Stimulated activated CD8-positive, alpha-beta memory T cell treated with anti-CD3 and anti-CD28 coated beads, Interleukin-15, amount 100 ng/mL, for 24 hours (primary cell): ENCODE measurements at regions not wholly inside any gene's neighbourhood (a gene's known extent, or its start where the extent isn't known, plus 50 kb on each side); places are given as distances from the start of the nearest gene placed in this dataset.
"Not testable (repeated sequence)": the region's sequence is repeated elsewhere in the genome, so short reads cannot be mapped to it uniquely, and the experiment has no call there.

Source experiments
- DNase-seq: peaks from one replicate; pipeline ENCODE4 v3.0.0-alpha.2; 2020; ENCODE audit warnings: low read depth

DNA sequence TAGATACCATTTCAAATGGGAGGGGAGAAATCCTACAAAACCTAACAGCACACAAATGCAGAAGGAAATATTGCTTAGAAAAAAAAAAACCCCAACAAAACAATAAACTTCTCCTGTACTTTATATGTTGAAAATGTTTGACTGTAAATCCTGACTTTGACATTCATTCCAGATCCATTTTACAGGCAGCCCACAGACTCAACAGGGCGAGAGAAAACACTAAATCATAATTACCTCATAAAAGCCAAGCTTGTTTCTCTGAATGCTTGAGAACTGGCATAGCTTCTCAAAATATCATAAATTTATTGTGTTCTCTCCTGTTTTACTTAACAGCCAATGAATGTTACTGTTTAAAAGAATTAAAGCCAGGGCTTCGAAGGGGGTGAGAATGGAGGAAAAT is 273.2 kb downstream of the CD83 start:
- no peak for DNase-seq

DNA sequence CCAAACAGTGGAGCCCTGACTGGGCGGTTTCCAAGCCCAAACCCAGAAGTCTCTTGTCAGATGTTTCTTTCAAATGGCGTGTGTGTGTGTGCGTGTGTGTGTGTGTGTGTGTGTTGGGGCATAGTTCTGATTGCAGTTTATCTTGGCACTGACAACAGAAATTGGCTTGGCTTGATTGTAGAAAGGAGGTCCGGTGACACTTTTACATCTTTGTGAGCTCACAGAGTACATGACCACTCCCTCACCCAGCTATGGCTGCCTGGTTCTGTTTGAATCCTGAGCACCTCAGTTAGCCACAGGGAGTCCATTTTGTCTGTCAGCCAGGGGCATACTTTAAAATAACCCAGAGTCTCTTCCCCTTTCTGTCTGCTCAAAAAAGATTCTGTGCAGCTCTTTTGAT is 276.3 kb downstream of the CD83 start:
- DNase-seq, result no peak

DNA sequence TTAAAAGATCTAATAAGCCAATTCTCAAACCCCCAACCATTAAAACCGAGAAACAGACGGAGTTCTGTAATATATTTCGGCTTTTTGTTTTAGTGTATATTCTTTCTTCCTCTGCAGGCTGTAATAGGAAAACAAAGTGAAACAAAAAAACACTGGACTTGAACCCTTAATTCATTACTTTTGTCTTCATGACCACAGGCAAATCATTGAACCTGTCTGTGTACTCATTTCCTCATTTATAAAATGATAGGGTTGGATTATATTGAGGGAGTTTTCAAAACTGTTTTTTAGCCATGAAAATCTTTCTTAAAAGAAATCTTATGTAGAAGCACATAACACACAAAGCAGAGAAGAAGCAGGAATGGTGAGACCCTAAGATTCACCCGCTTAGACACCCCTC is 278.8 kb downstream of the CD83 start:
- no peak for DNase-seq

DNA sequence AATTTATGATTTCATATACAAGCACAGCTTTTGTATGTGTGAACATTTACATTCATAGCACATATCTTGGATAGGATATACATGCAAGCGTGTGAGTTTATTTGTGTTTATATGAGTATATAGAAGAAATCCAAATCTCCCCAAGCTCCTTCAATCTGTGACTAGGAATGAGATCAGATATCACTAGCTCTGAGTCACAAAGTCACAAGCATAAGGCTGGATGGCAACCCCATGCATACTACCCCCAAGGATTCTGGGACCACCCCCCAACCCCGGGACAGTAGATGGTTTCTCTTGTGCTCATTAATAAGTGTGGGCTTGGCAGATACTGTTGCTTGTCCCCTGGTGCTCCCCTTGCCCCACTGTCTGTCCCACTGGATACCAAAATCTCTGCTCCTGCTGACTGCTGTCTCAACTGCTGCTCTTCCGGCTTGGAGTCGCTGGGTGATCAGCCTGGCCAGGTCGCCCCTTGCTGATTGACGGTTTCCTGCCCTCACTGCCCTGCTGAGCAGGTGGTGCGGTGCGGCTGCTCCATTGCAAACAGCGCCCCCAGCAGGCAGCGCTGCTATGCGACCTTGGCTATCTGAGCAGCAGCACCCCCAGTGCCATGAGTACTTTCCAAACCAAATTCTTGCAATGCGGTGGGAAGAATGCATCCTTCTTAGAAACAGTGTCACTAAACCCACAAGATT is 279.4 kb downstream of the CD83 start:
- DNase-seq, result no peak

DNA sequence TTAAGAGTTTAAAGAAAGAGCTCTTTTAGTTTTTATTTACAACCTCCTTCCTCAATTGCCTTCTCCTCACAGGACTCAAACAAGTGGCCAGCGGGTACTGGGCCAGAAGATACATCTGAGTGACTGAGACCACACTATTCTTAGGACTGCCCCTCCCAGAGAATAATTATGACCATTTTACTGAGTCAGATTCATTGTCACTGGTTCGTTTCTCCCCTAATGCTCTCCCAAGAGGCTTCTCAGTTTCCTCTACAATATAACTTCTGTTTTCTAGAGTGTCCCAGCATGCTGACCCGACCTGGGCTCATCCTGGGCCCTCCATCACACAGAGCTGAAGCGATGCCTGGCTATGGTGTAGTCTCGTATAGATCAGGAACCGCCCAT is 279.9 kb downstream of the CD83 start:
- no peak for DNase-seq

DNA sequence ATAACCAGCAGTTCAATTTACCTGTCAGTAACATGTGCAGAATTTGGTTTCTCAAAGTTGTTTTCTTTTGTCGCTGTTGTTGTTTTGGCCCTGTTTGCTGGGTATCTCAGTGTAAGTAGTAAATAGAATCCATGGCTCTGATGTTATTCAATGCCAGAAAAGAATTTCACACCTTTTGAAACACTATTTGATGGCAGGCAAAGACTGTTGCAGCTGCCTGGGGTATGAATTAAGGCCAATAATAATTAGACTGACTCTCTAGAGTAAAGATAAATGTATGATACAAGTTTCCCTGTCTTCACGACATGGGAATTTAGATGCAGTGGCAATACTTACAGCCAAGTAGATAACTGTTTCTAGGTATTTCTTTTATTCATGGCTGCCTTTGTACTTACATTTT is 281.4 kb downstream of the CD83 start:
- DNase-seq, result no peak

DNA sequence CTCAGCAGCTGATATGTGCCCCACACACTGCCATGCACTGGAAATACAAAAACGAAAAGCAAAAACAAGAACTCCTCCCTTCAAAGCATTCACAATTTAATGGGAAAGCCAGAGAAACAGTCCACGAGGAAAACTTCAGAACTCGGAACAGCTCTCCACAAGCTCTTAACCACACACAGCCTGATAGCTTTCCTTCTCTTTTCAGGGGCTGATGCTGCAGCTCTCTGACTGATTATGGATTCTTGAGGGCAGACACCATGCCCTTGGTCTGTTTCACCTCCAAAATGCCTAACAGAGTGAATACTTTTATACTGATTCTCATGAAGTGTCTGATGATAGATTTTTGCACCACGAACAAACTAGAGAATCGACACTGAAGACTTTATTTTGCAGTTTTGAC is 282.1 kb downstream of the CD83 start:
- DNase-seq, result no peak

DNA sequence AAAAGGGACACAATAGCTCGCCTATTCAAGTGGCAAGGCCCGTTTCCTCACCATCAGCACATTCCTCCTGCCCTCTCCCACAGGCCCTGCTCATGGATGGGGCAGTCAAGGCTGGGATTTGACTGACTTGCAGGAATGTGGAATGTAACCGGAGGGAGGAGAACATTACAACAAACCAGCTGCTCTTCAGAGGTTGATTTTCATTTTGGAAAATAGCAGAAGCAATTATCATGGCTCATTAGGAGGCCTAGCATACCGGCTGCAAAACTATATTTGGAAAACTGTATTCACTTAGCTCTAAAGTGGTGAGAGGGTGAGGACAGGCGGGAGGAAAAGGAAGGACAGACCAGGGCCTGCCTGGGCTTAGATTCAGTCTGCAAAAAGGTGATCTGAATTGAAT is 283.7 kb downstream of the CD83 start:
- DNase-seq, result no peak

DNA sequence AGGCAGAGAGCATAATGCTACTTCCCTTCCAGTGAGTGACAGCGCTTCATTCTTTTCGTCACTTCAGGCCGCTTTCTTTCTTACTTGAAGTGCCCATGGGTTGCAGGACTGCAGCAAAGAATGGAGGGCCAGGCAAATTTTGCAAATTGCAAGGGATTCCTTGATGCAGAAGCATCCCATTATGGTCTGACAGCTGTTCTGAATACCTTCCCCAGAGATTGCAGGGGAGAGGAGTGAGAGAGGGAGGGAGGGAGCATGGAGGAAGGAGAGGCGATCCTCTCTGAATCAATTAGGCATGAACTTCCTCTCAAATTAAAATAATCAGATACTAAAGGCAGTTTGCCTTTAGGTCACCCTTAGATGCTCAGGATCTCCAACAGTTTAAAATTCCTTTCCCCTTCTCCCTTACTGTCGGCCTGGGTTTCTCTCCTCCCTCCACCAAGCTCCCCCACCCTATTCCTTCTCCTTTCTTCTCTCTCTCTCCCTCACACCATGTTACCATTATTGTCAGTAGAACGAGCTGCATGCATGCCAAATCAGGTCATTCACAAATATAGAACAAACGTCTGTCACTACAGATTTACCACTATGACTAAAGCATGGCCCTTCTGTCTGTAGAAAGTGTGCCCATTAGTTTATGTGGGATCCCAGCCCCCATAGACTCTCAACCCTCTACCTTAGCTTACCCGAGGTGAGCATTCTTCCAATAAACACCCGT is 289.2 kb downstream of the CD83 start:
- no peak for DNase-seq

DNA sequence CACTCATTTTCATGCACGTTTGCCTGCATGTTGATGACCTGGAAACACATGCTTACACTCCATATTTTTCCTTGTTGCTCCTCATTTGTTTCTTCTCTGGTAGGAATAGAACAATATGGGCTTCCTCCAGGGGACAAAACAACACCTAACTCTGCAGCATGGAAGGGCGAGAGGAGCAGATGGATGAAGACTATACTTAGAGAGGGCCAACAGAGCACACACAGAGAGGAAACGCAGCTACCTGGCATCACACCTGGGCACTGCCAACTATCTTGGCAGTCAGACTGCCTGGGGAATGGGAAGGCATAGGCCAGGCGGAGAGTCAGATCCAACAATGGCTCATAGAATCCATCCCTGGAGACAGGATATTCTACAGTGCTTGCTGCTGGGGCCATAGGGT is 290.9 kb downstream of the CD83 start:
- no peak for DNase-seq

DNA sequence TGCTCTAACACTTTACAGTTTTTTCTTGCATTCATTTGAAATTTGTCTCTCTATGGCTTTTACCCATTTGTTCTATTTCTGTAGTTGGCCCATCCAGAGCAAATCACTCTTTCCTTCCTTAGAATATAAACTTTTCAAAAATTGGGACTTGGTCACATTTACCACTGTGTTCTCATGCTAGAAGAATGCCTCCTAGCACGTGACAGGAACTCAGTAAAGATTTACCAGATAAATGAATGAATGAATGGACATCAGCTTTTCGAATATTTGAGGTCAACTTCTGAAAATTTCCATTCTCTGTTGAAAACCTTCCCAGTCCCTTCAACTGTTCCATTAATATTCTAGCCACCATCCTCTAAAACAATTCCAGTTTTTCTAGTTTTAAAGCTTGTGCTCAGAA is 294.5 kb downstream of the CD83 start:
- DNase-seq, result no peak

DNA sequence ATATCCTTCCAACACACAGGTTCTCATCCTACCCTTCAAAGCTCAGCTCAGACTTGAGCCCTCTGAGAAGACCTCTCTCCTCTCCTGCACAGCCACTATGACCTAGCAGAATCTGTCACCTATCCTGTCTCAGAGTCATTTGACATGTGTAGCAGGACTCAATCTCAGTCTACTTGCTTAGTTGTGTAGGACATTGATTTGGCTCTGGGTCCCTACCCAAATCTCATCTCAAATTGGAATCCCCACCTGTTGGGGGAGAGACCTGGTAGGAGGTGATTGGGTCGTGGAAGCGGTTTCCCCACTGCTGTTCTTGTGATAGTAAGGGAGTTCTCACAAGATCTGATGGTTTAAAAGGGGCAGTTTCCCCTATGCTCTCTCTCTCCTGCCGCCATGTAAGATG is 297.9 kb downstream of the CD83 start:
- no peak for DNase-seq

DNA sequence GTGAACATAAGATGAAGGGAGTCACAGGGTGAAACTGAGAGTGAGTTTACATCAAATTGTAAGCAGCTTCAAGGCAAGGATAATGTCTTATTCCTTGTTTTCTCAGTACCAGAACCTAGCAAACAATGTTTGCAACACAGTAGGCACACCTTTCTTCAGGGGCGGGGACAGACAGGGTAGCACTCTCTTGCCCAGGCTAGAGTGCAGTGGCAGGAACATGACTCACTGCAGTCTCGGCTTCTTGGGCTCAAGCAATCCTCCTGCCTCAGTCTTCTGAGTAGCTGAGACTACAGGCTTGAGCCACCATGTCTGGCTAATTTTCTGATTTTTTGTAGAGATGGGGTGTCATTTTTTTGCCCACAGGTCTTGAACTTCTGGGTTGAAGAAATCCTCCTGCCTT is 299.8 kb downstream of the CD83 start:
- no peak for DNase-seq

DNA sequence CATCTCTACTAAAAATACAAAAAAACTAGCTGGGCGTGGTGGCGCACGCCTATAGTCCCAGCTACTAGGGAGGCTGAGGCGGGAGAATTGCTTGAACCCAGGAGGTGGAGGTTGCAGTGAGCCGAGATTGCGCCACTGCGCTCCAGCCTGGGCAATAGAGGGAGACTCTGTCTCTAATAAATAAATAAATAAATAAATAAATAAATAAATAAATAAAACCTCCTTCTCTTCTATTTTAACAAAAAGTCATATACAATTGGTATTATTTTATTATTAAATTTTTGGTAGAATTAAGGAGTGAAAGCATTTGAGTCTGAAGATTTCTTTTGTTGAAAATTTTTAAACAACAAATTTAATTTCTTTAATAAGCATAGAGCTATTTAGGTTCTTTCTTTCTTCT is 301.7 kb downstream of the CD83 start:
- not testable (repeated sequence) for DNase-seq

DNA sequence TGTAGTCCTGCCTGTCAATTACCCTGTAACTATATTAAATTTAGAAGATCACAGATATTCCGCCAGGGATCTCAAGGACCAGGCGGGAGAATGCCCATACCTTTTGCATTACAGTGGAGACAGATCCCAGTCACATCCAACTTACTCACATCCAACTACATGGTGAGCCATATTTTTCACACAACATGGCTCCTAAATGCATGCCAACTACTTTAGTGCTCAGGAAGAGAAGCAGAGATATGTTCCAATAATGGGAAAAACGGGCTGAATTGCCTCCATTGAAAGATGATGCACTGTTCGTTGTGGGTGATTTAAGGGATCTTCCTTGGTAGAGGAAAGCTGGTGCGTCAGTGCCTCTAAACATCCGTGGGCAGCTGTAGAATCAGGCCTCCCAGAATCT is 304.5 kb downstream of the CD83 start:
- DNase-seq, result no peak

DNA sequence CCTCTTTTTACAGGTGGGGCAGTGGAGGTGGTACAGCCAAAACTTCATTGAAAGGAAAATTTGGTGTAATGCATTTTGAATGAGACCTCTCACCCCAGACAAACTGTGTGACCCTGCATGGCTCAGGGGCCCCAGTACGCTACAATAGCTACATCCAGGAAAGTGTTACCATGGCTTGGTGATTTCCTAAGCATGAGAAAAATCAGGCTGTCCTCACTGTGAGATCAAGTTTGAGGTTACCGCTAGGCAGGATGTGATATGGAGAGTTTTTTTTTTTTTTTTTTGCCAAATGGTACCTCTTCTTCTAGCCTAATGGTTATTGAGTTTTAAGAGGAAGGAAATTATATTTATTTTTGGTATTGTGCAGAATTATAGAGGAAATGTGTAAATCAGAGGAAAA is 305.3 kb downstream of the CD83 start:
- no peak for DNase-seq

DNA sequence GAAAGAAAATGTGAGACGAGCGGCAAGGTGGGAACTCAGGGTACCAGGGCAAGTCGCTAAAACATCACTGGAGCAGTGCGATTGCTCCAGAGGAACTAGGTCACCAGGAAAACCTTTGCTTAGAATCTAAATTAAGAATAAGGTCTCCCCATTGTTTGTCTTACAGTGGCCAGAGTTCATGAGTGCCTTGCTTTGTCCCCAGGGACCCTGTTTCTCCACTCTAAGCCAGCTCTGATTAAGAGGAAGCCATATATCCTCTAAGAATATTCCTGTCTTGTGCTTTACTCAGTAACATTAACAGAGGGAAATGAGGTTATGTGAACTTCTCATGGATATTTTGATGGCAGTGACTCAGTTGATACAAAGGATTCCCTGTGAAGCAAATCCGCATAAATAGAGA is 305.8 kb downstream of the CD83 start:
- no peak for DNase-seq

DNA sequence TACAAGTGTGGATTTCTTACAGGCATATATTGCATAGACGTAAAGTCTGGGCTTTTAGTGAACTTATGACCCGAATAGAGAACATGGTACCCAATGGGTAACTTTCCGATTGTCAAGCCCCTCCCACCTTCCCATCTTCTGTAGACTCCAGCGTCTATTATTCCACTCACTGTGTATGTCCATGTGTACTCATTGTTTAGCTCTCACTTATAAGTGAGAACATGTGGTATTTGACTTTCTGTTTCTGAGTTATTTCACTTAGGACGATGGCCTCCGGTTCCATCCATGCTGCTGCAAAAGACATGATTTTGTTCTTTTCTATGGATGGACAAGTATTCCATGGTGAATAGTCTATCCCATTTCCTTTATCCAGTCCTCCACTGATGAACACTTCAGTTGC is 306.4 kb downstream of the CD83 start:
- no peak for DNase-seq

DNA sequence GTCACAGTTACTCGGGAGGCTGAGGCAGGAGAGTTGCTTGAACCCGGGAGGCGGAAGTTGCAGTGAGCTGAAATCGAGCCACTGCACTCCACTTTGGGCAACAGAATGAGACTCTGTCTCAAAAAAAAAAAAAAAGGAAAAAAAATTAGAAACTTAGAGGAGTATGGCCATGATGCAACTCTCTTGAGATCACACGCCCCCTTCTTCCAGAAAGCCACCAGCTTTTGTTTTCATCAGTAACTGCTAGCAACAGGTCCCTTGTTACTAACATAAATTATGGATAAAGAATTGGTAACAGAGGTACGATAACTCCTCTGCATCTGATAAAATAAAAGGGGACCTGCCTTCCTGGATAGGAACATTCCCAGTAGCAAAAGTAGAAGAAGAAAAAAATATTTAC is 308.2 kb downstream of the CD83 start:
- no peak for DNase-seq

DNA sequence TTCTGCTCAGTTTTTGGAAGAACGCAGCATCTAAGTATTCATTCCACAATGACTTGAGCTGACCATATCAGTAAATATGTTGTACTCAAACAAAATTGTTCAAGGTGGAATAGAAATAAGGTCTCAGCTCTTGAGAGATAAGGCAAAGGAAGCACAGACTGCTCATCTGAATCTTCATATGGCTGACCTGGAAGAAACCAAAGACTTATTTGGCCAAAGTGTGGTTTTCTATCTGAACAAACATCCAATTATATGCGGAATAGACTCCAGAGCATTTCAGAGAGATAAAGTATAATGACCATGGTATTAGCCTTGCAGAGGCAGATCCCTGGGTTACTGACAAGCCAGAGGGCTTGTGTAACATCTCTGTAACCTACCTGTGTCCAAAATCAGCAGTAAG is 308.7 kb downstream of the CD83 start:
- no peak for DNase-seq

DNA sequence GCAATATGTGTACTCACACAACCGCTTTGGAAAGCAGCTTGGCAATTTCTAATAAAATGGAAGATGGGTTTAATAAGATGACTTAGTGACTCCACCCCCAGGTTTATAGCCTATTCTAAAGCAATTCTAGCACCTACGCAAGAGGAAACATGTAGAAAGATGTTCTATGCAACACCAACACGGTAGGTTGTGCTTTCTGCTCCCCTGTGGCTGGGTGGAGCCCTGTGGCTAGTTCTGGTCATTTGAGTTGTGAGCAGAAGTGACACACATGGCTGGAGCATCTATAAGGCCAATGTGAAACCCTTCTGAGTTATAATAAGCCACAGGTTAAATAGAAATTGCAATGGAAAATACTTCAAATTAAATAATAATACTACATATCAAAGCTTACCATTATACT is 310.7 kb downstream of the CD83 start:
- no peak for DNase-seq

DNA sequence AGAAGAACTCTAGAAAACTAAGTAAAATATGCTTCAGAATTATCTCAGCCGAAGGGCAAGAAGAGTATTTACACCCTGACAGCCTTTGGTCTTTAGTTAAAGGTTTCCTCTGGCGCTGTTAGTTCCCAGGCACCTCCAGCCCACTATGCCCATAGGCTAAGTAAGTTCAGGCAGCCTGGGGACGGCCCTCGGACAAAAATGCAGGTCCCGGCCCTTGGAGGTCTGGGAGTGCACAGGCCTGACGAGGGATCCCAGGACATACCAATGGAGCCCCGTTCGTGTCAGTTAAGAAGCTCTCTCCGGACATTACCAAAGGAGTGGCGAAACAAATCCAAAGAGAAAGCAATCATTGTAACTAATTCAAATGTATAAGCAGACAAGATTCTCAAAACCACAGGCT is 311.8 kb downstream of the CD83 start:
- DNase-seq, result no peak

DNA sequence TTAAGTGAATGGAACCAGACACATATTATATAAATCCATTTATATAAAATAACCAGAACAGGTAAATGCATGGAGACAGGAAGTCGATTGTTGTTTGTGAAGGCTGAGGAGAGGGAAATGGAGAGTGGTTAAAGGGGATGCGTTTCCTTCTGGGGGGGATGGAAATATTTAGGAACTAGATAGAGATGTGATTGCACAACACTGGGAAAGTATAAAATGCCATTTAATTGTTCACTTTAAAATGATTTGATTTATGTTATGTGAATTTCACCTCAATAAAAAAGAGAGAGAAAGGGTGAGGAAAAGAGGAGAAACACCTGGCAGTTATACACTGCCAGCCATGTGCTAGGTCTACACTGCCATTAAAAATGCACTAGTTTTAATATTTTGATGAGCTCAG is 312.6 kb downstream of the CD83 start:
- no peak for DNase-seq
